Heart left ventricle (tissue), 13 donors: ENCODE measurements at regions not wholly inside any gene's neighbourhood (a gene's known extent, or its start where the extent isn't known, plus 50 kb on each side); places are given as distances from the start of the nearest gene placed in this dataset.

ENCODE experiments used
- CTCF ChIP-seq, 12 donors: fragments of 200-600 bp; sonication (generic) in 4 of 12; IDR thresholded peaks; one replicate each; pipeline versions ENCODE4 v1.5.0 to v1.8.0; 2018 to 2022; ENCODE audit warnings: antibody characterized with exemption in 12 of 12, mild to moderate bottlenecking in 5 of 12
- POLR2A ChIP-seq, 2 donors: fragments of 450-650 bp; IDR thresholded peaks; one replicate each; pipeline ENCODE4 v1.6.1; 2017; ENCODE audit warnings: antibody characterized with exemption in 2 of 2, mild to moderate bottlenecking in 2 of 2, moderate library complexity in 2 of 2
- donor health status: ischemic (EF 13 %, LVEDD 7.1; RV severe dilation, severe dysfunction).
- donor health status: DM: no; HTN: yes; CAD: no.
- donor health status: DM: no; HTN: no; CAD: no.
- donor health status: ischemic (EF 25% LVEDD 6.9; RV normal size, moderate dysfunction).
- donor health status: ischemic (EF 25% LVEDD 5.7; RV mildly dilated, moderate dysfunction).
- donor health status: ischemic (EF 35%, LVEDD 5.7; RV mildly dilated, moderate dysfunction).
- donor health status: nonischemic (EF 11% LVEDD 7.7; RV severe dilation, severe dysfunction).
- donor health status: DM: yes; HTN: yes; CAD: no.
- donor health status: PGD.
- donor health status: ischemic (EF 29% LVEDD 5.4; RV normal size, mild dysfunction).
- donor health status: nonischemic (EF 23%, LVEDD 6.1; RV moderate dilation, normal function).

- TF ChIP-seq CTCF (IDR thresholded peaks at IDR 0.05) (no peak), POLR2A (IDR thresholded peaks at IDR 0.05) (no peak)
Measured at GRCh38 chr3:102037791-102038190, 188.5 kb downstream of the NFKBIZ start.
